Parathyroid adenoma (tissue), 2 donors: ENCODE measurements at regions not wholly inside any gene's neighbourhood (a gene's known extent, or its start where the extent isn't known, plus 50 kb on each side); places are given as distances from the start of the nearest gene placed in this dataset.

ENCODE experiments used
- H2AFZ ChIP-seq: fragments of 300-600 bp; sonication (generic); one replicate; pipeline ENCODE4 v1.7.0; 2017; ENCODE audit warnings: antibody characterized with exemption, mild to moderate bottlenecking
- H3K27ac ChIP-seq: fragments of 300-600 bp; sonication (generic); one replicate; pipeline ENCODE4 v1.7.0; 2017
- H3K27me3 ChIP-seq: fragments of 300-600 bp; sonication (generic); one replicate; pipeline ENCODE4 v1.7.0; 2017; ENCODE audit warnings: low read length; ENCODE audit not compliant: control insufficient read depth, insufficient read depth
- H3K36me3 ChIP-seq: fragments of 300-600 bp; sonication (generic); one replicate; pipeline ENCODE4 v1.7.0; 2017; ENCODE audit warnings: low read length; ENCODE audit not compliant: control insufficient read depth, insufficient read depth
- H3K4me1 ChIP-seq: fragments of 300-600 bp; sonication (generic); one replicate; pipeline ENCODE4 v1.7.0; 2017; ENCODE audit warnings: control low read depth
- H3K4me2 ChIP-seq: fragments of 300-600 bp; sonication (generic); one replicate; pipeline ENCODE4 v1.7.0; 2017; ENCODE audit warnings: low read length
- H3K4me3 ChIP-seq: fragments of 300-600 bp; sonication (generic); one replicate; pipeline ENCODE4 v1.7.0; 2017; ENCODE audit warnings: low read depth, low read length
- H3K79me2 ChIP-seq: fragments of 300-600 bp; sonication (generic); one replicate; pipeline ENCODE4 v1.7.0; 2017; ENCODE audit warnings: control low read depth
- H3K9ac ChIP-seq: fragments of 300-600 bp; sonication (generic); one replicate; pipeline ENCODE4 v1.7.0; 2017; ENCODE audit warnings: mild to moderate bottlenecking
- H3K9me3 ChIP-seq: fragments of 300-600 bp; sonication (generic); one replicate; pipeline ENCODE4 v1.7.0; 2017; ENCODE audit warnings: low read length; ENCODE audit not compliant: control insufficient read depth
- CTCF ChIP-seq: fragments of 300-600 bp; sonication (generic); IDR thresholded peaks from one replicate; pipeline ENCODE4 v1.7.0; 2017; ENCODE audit warnings: antibody characterized with exemption, mild to moderate bottlenecking
- donor health status: primary hyperparathyroidism.

GRCh38 chr3:76043746-76044145 lies 258.4 kb upstream of the ZNF717 start:
- Histone ChIP-seq H3K27me3 (no peaks in the 10 kb centered on the region), H3K4me1 (peaks cover 4% of the 10 kb centered on the region), H3K79me2 (no peaks in the 10 kb centered on the region), H3K36me3 (no peaks in the 10 kb centered on the region), H3K9ac (no peak overlapping the region), H2AFZ (no peak overlapping the region), H3K4me2 (no peak overlapping the region), H3K27ac (no peak overlapping the region), H3K9me3 (no peaks in the 10 kb centered on the region), H3K4me3 (no peak overlapping the region)
- no peak for TF ChIP-seq CTCF

- Histone ChIP-seq H3K4me2 (no peak overlapping the region), H3K4me3 (no peak overlapping the region), H3K79me2 (no peaks in the 10 kb centered on the region), H3K27me3 (no peaks in the 10 kb centered on the region), H3K27ac (no peak overlapping the region), H3K9ac (no peak overlapping the region), H2AFZ (no peak overlapping the region), H3K36me3 (no peaks in the 10 kb centered on the region), H3K9me3 (no peaks in the 10 kb centered on the region), H3K4me1 (peaks cover 9% of the 10 kb centered on the region)
- peak; percentile 69 for TF ChIP-seq CTCF
These were observed 259.6 kb upstream of the ZNF717 start for GRCh38 chr3:76044601-76045600.

- no peak overlapping the region for H3K4me2 ChIP-seq
- no peak overlapping the region for H3K9ac ChIP-seq
- H3K79me2 ChIP-seq = no peaks in the 10 kb centered on the region
- TF ChIP-seq CTCF = no peak
- no peak overlapping the region for H2AFZ ChIP-seq
- H3K27ac ChIP-seq = no peak overlapping the region
- H3K36me3 ChIP-seq = no peaks in the 10 kb centered on the region
- peaks cover 16% of the 10 kb centered on the region for H3K4me1 ChIP-seq
- no peaks in the 10 kb centered on the region for H3K27me3 ChIP-seq
- H3K9me3 ChIP-seq = no peaks in the 10 kb centered on the region
- no peak overlapping the region for H3K4me3 ChIP-seq
These were observed 262.0 kb upstream of the ZNF717 start for GRCh38 chr3:76047368-76047767.

- Histone ChIP-seq H2AFZ (no peak overlapping the region), H3K4me1 (peaks cover 12% of the 10 kb centered on the region), H3K27ac (no peak overlapping the region), H3K79me2 (no peaks in the 10 kb centered on the region), H3K36me3 (no peaks in the 10 kb centered on the region), H3K9ac (no peak overlapping the region), H3K4me2 (no peak overlapping the region), H3K9me3 (no peaks in the 10 kb centered on the region), H3K27me3 (no peaks in the 10 kb centered on the region), H3K4me3 (no peak overlapping the region)
- TF ChIP-seq CTCF = no peak
These were observed 264.4 kb upstream of the ZNF717 start for GRCh38 chr3:76049776-76050175.
